ENCODE measurements at regions not wholly inside any gene's neighbourhood (a gene's known extent, or its start where the extent isn't known, plus 50 kb on each side); places are given as distances from the start of the nearest gene placed in this dataset.

DNA sequence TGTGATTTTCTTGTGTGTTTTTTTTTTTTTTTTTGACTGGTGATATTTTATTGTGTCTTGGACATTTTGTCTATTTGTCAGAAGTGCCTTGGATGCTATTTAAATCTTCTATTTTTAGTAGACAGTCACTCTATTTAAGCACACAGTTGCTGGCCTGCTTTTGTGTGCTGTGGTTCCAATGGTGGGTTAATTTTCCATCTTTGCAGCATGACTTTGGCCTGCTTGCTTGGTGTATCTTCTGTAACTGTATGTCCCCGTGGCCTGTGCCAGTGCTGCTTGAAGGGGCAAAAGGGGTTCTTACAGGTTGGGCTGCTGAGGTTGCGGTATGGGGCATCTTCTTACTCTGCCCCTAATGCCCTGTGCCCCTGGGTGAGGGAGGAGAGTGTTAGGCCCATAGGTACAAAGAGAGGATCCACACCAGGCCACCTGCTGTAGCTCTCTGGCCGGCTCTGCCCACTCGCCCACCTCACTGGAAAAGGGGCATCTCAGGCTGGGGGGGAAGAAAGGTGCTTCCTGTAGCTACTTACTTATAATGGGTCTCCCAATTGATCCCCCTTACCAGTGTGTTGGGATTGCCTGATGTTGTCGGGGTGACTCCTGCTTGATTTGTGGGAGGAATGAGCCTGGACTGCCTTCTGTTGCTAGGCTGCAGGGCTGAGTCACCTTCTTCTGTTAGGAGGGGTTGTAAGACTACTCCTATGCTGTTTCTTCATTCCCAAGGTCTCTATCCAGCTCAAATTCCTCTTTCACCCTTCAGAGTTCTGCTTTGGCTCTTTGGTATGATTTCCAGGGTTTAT lies 490.0 kb upstream of the HS6ST1 start:
- TF ChIP-seq, protein P1, sequence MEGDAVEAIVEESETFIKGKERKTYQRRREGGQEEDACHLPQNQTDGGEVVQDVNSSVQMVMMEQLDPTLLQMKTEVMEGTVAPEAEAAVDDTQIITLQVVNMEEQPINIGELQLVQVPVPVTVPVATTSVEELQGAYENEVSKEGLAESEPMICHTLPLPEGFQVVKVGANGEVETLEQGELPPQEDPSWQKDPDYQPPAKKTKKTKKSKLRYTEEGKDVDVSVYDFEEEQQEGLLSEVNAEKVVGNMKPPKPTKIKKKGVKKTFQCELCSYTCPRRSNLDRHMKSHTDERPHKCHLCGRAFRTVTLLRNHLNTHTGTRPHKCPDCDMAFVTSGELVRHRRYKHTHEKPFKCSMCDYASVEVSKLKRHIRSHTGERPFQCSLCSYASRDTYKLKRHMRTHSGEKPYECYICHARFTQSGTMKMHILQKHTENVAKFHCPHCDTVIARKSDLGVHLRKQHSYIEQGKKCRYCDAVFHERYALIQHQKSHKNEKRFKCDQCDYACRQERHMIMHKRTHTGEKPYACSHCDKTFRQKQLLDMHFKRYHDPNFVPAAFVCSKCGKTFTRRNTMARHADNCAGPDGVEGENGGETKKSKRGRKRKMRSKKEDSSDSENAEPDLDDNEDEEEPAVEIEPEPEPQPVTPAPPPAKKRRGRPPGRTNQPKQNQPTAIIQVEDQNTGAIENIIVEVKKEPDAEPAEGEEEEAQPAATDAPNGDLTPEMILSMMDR (IDR thresholded peaks at IDR 0.05), result no peak
- no peak for TF ChIP-seq POLR2A (IDR thresholded peaks at IDR 0.05)

Data from thyroid gland (tissue), 4 donors.